Ovary (tissue), 7 donors: ENCODE measurements at regions not wholly inside any gene's neighbourhood (a gene's known extent, or its start where the extent isn't known, plus 50 kb on each side); places are given as distances from the start of the nearest gene placed in this dataset.

Experiments
- DNase-seq, 5 donors: peaks; one replicate each; pipeline ENCODE4 v3.0.0-alpha.2; 2019 to 2020
- H3K27ac ChIP-seq, 2 donors: fragments of 200-600 bp; one replicate each; pipeline versions ENCODE4 v1.5.1 to v1.8.0; 2019 to 2022
- H3K27me3 ChIP-seq: fragments of 200-600 bp; one replicate; pipeline ENCODE4 v1.8.0; 2022
- H3K36me3 ChIP-seq: fragments of 200-600 bp; sonication (generic); one replicate; pipeline ENCODE4 v1.5.1; 2019
- H3K4me1 ChIP-seq: one replicate; pipeline ENCODE4 v1.8.1; 2013; ENCODE audit warnings: mild to moderate bottlenecking, moderate library complexity; ENCODE audit not compliant: insufficient read depth
- H3K4me3 ChIP-seq: fragments of 200-600 bp; sonication (generic); one replicate; pipeline ENCODE4 v1.5.1; 2017
- H3K9me3 ChIP-seq, 2 donors: fragments of 200-600 bp in 1 of 2; sonication (generic) in 1 of 2; one replicate each; pipeline versions ENCODE4 v1.5.1 to v1.8.1; 2013 to 2019; ENCODE audit warnings: mild to moderate bottlenecking in 1 of 2, moderate library complexity in 1 of 2
- EP300 ChIP-seq: sonication (generic); formaldehyde crosslinking; IDR thresholded peaks from one replicate; pipeline ENCODE4 v1.6.1; 2017; ENCODE audit warnings: antibody characterized with exemption
- POLR2A ChIP-seq: fragments of 450-650 bp; IDR thresholded peaks from one replicate; pipeline ENCODE4 v1.6.1; 2017; ENCODE audit warnings: antibody characterized with exemption, mild to moderate bottlenecking, moderate library complexity
- WGBS, 3 donors: extraction: QIAGEN DNeasy Blood & Tissue Kit in 1 of 3; methylation state at CpG; one replicate each; pipeline versions ENCODE4 v1.1.5 to v1.1.7; 2013 to 2017; 5-methylcytosine and 5-hydroxymethylcytosine counted together
- intact Hi-C, 4 donors: fragments of 100-400 bp; cut with DNase I; formaldehyde crosslinking; loops; one replicate each; pipeline versions ENCODE4 v1.11.0 to v1.15.1; 2022 to 2023
- TF ChIP-seq, protein P1 (sequence below), 3 donors: fragments of 450-650 bp in 2 of 3; fragments of 200-600 bp in 1 of 3; IDR thresholded peaks; one replicate each; pipeline versions ENCODE4 v1.5.1 to v1.8.0; 2016 to 2022; ENCODE audit warnings: antibody characterized with exemption in 3 of 3, mild to moderate bottlenecking in 1 of 3
- donor health status: DM: no; HTN: no; CAD: no; lungs with moderate emphysema.
- donor health status: DM: no; HTN: no; CAD: no.
- donor health status: Bipolar disorder and iron deficiency.
- donor health status: DM: no; HTN: no; CAD: no.
- donor health status: DM: yes; HTN: yes; CAD: no.

DNA sequence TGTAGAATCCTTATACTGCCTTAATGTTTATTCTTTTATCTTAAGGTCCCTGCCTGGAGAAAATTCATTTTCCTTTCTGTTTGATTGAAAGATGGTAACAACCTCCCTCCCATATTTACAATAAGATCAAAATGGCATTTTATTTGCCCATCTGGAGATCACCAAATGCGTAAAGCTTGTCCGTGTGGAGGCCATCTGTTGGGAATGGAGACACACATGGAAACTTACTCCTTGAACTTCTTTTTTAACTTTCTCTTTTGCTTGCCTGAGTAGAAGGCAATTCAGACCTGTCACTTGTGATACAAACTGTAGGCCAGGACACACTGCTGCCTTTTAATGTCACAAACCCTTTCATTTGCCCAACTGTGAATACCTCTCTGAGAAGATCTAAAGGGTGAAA is 144.8 kb upstream of the CEP162 start:
- TF ChIP-seq EP300 (no peak), POLR2A (no peak)
- TF ChIP-seq, protein P1, sequence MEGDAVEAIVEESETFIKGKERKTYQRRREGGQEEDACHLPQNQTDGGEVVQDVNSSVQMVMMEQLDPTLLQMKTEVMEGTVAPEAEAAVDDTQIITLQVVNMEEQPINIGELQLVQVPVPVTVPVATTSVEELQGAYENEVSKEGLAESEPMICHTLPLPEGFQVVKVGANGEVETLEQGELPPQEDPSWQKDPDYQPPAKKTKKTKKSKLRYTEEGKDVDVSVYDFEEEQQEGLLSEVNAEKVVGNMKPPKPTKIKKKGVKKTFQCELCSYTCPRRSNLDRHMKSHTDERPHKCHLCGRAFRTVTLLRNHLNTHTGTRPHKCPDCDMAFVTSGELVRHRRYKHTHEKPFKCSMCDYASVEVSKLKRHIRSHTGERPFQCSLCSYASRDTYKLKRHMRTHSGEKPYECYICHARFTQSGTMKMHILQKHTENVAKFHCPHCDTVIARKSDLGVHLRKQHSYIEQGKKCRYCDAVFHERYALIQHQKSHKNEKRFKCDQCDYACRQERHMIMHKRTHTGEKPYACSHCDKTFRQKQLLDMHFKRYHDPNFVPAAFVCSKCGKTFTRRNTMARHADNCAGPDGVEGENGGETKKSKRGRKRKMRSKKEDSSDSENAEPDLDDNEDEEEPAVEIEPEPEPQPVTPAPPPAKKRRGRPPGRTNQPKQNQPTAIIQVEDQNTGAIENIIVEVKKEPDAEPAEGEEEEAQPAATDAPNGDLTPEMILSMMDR (IDR thresholded peaks at IDR 0.05), result no peak
- DNase-seq, result no peak
- H3K36me3 ChIP-seq, result no peaks in the 10 kb centered on the region
- H3K4me1 ChIP-seq, result no peaks in the 10 kb centered on the region
- no peaks in the 10 kb centered on the region for H3K9me3 ChIP-seq
- H3K4me3 ChIP-seq, result no peak overlapping the region
- no peak overlapping the region for H3K27ac ChIP-seq
- intact Hi-C loops, result no loop called here
- no peaks in the 10 kb centered on the region for H3K27me3 ChIP-seq
- 75 to 91% (median 82%) methylated on average over 2 of the region's 2 CpGs for WGBS, 3 donors

DNA sequence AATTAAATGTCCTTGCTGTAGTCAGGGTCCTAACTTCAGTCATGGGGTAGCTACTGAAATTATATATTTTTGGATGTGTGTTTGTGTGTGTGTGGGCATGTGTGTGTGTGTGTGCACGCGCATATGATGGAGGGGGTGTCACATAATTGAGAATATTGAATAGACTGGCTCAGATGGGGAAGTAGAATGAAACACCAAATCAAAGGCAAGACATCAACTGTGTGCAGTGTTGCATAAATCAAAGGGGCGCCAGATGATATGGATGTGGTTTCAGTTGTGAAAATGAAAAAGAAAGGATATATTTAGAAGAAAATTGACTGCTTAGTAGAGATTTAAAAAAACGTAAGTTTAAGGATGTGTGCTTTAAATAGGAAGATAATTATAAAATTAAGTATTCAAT is 144.2 kb upstream of the CEP162 start:
- no peak for DNase-seq
- Histone ChIP-seq H3K4me3 (no peak overlapping the region), H3K27ac (no peak overlapping the region), H3K27me3 (no peaks in the 10 kb centered on the region), H3K4me1 (no peaks in the 10 kb centered on the region), H3K36me3 (no peaks in the 10 kb centered on the region), H3K9me3 (no peaks in the 10 kb centered on the region)
- intact Hi-C loops, result no loop called here
- TF ChIP-seq EP300, result no peak
- TF ChIP-seq POLR2A, result no peak
- TF ChIP-seq, protein P1 (IDR thresholded peaks at IDR 0.05), result no peak
- 63 to 79% (median 76%) methylated on average over 4 of the region's 4 CpGs for WGBS, 3 donors

DNA sequence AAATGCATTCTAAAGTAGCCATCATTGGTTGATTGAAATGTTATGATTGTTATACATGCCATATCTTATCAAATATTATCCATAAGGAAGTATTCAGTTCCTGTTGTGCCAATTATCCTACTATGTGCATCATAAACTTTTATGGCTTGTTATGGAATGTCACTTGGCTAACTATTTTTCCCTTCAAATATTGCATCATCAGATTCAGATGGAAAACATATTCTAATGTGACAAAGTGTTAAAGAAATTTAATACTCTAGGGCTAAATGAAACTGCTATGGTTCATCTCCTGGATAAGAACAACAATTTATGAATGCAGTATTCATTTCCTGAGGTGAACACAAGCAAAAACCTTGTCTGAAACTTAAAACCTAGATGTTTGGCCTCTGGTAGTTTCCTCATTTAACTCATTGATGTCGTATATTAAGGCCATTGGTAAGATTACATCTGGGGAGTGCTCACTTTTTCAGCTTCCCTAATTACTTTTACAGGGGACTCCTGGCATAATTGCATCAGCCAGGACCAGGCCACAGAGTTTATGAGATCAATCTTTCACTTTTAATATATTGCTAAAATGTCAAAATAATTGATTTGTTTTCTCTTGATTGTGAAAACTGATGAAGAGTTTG is 134.9 kb upstream of the CEP162 start:
- no peak for DNase-seq
- 31 to 43% (median 36%) methylated on average over 1 of the region's 1 CpG for WGBS, 3 donors
- Histone ChIP-seq H3K4me3 (no peak overlapping the region), H3K4me1 (no peaks in the 10 kb centered on the region), H3K9me3 (no peaks in the 10 kb centered on the region), H3K36me3 (no peaks in the 10 kb centered on the region), H3K27me3 (no peaks in the 10 kb centered on the region), H3K27ac (no peak overlapping the region)
- TF ChIP-seq, protein P1 (IDR thresholded peaks at IDR 0.05), result no peak
- TF ChIP-seq EP300, result no peak
- no peak for TF ChIP-seq POLR2A
- intact Hi-C loops, result no loop called here

DNA sequence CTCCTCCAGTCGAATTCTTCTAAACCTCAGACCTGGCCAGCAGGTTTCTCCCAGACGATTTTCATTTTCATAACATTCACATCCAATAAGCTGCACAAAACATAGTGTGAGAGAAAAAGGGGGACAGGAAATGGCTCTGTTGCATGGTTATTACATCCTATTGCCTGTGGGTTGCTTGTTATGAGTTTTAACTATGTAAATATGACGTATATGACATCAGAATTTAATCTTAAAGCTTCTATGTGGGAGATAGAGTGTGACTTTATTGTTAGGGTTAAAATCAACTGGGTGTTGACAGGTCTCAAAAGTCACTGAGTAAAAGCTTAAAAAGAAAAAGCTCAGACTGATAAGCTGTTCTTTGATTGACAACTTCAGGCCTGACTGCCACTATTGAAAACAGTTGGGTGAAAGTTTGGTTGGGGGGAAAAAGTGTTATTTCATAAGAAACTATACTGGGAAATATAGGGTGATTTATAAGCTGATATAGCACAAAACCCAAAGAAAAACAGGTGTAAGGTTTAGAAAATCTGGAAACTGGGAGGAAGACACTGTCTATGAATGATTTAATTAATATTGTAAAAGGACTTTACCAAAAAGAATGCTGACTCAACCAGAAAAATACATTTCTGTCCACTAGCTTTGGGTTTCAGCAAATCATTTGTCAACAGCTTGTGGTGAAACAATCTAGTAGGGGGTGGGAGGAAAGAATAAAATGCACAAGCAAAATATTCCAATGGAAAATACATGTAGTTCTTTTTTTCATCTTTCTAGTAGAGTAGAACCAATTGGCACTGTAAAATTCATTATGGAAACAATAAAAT is 134.1 kb upstream of the CEP162 start:
- 12 to 37% (median 23%) methylated on average over 3 of the region's 3 CpGs for WGBS, 3 donors
- Histone ChIP-seq H3K36me3 (no peaks in the 10 kb centered on the region), H3K4me1 (no peaks in the 10 kb centered on the region), H3K9me3 (no peaks in the 10 kb centered on the region), H3K27me3 (no peaks in the 10 kb centered on the region), H3K4me3 (no peak overlapping the region), H3K27ac (no peak overlapping the region)
- no peak for DNase-seq
- intact Hi-C loops, result no loop called here
- TF ChIP-seq POLR2A (no peak), EP300 (no peak)
- TF ChIP-seq, protein P1 (IDR thresholded peaks at IDR 0.05), result no peak
